Mesothelial cell of epicardium (in vitro differentiated cells): ENCODE measurements at regions not wholly inside any gene's neighbourhood (a gene's known extent, or its start where the extent isn't known, plus 50 kb on each side); places are given as distances from the start of the nearest gene placed in this dataset.
A peak's percentile ranks its signal among the peaks of the same experiment; 100 is the strongest.
"Not testable (repeated sequence)": the region's sequence is repeated elsewhere in the genome, so short reads cannot be mapped to it uniquely, and the experiment has no call there.

Experiments
- DNase-seq, 2 experiments: peaks; one replicate each; pipeline ENCODE4 v3.0.0; 2021; ENCODE audit warnings: low spot score in 2 of 2; ENCODE audit not compliant: unreplicated experiment in 2 of 2
- H3K27ac Mint-ChIP-seq: 2 replicates; pipeline ENCODE4 v1.8.0; 2021; ENCODE audit warnings: mixed read lengths
- H3K27me3 Mint-ChIP-seq: 2 replicates; pipeline ENCODE4 v1.8.0; 2021; ENCODE audit warnings: low read depth, mixed read lengths
- H3K36me3 Mint-ChIP-seq: 2 replicates; pipeline ENCODE4 v1.8.0; 2021; ENCODE audit warnings: mixed read lengths
- H3K4me1 Mint-ChIP-seq: 2 replicates; pipeline ENCODE4 v1.8.0; 2021; ENCODE audit warnings: mixed read lengths
- H3K4me3 Mint-ChIP-seq: 2 replicates; pipeline ENCODE4 v1.8.0; 2021; ENCODE audit warnings: mild to moderate bottlenecking, moderate library complexity, mixed read lengths
- H3K9me3 Mint-ChIP-seq: 2 replicates; pipeline ENCODE4 v1.8.0; 2021; ENCODE audit warnings: mixed read lengths
- CTCF ChIP-seq: fragments of 200-600 bp; sonication (generic); IDR thresholded peaks from one replicate; pipeline ENCODE4 v1.5.0; 2021; ENCODE audit warnings: antibody characterized with exemption; ENCODE audit not compliant: unreplicated experiment

- peaks cover 25% of the 10 kb centered on the region for H3K36me3 Mint-ChIP-seq
- TF ChIP-seq CTCF = no peak
- peaks cover 2% of the 10 kb centered on the region for H3K4me1 Mint-ChIP-seq
- H3K4me3 Mint-ChIP-seq = no peak overlapping the region
- DNase-seq = no peak
- H3K9me3 Mint-ChIP-seq = peaks cover 10% of the 10 kb centered on the region
- H3K27me3 Mint-ChIP-seq = no peaks in the 10 kb centered on the region
- no peak overlapping the region for H3K27ac Mint-ChIP-seq
Observed at GRCh38 chr21:22345624-22346023, 1347.4 kb downstream of the NCAM2 start.

- TF ChIP-seq CTCF = no peak
- Mint-ChIP-seq H3K9me3 (peaks cover 1% of the 10 kb centered on the region), H3K4me3 (no peak overlapping the region)
Observed at GRCh38 chr21:22346576-22346975, 1348.4 kb downstream of the NCAM2 start.

GRCh38 chr21:22351076-22351475 lies 1352.9 kb downstream of the NCAM2 start:
- peaks cover 38% of the 10 kb centered on the region for H3K36me3 Mint-ChIP-seq
- DNase-seq = no peak
- no peak for TF ChIP-seq CTCF
- H3K27me3 Mint-ChIP-seq = no peaks in the 10 kb centered on the region
- H3K4me3 Mint-ChIP-seq = no peak overlapping the region
- H3K4me1 Mint-ChIP-seq = peaks cover 12% of the 10 kb centered on the region
- peaks cover 13% of the 10 kb centered on the region for H3K9me3 Mint-ChIP-seq
- peak overlapping the region; percentile 39 for H3K27ac Mint-ChIP-seq

More at GRCh38 chr21:22346576-22346975, 1348.4 kb downstream of the NCAM2 start:
- Mint-ChIP-seq H3K27ac (no peak overlapping the region), H3K36me3 (peaks cover 20% of the 10 kb centered on the region), H3K4me1 (peaks cover 3% of the 10 kb centered on the region), H3K27me3 (no peaks in the 10 kb centered on the region)
- no peak for DNase-seq

GRCh38 chr21:22352088-22352487 lies 1353.9 kb downstream of the NCAM2 start:
- no peak for TF ChIP-seq CTCF
- DNase-seq = no peak
- Mint-ChIP-seq H3K4me1 (peaks cover 15% of the 10 kb centered on the region), H3K27me3 (no peaks in the 10 kb centered on the region), H3K9me3 (peaks cover 13% of the 10 kb centered on the region), H3K27ac (peak overlapping the region; percentile 55), H3K36me3 (peaks cover 34% of the 10 kb centered on the region), H3K4me3 (no peak overlapping the region)

- no peaks in the 10 kb centered on the region for H3K27me3 Mint-ChIP-seq
- no peak for TF ChIP-seq CTCF
- DNase-seq = no peak
- H3K27ac Mint-ChIP-seq = peak overlapping the region; percentile 39
- H3K4me3 Mint-ChIP-seq = no peak overlapping the region
- H3K36me3 Mint-ChIP-seq = peaks cover 32% of the 10 kb centered on the region
- H3K4me1 Mint-ChIP-seq = peaks cover 22% of the 10 kb centered on the region
- H3K9me3 Mint-ChIP-seq = peaks cover 21% of the 10 kb centered on the region
Observed at GRCh38 chr21:22355949-22356348, 1357.7 kb downstream of the NCAM2 start.

GRCh38 chr21:22356663-22357062 lies 1358.5 kb downstream of the NCAM2 start:
- Mint-ChIP-seq H3K27ac (peak overlapping the region; percentile 30), H3K36me3 (peaks cover 29% of the 10 kb centered on the region), H3K27me3 (no peaks in the 10 kb centered on the region), H3K4me3 (no peak overlapping the region), H3K9me3 (peaks cover 21% of the 10 kb centered on the region), H3K4me1 (peaks cover 19% of the 10 kb centered on the region)
- no peak for TF ChIP-seq CTCF
- DNase-seq = no peak

- peaks cover 32% of the 10 kb centered on the region for H3K36me3 Mint-ChIP-seq
- H3K27ac Mint-ChIP-seq, DNase-seq, H3K4me3 Mint-ChIP-seq, H3K27me3 Mint-ChIP-seq: not testable (repeated sequence)
- H3K9me3 Mint-ChIP-seq = peaks cover 16% of the 10 kb centered on the region
- peaks cover 16% of the 10 kb centered on the region for H3K4me1 Mint-ChIP-seq
Observed at GRCh38 chr21:22359599-22359998, 1361.4 kb downstream of the NCAM2 start.
